Karpas-422 (cell line): ENCODE measurements at regions not wholly inside any gene's neighbourhood (a gene's known extent, or its start where the extent isn't known, plus 50 kb on each side); places are given as distances from the start of the nearest gene placed in this dataset.

Source experiments
- DNase-seq: peaks from one replicate; pipeline ENCODE4 v3.0.0-alpha.2; 2015
- H2AFZ ChIP-seq: fragments of 200-600 bp; sonication (generic); 2 replicates; pipeline ENCODE4 v1.6.1; 2014; ENCODE audit warnings: antibody characterized with exemption, low read length, mixed read lengths
- H3K27ac ChIP-seq: fragments of 200-600 bp; sonication (generic); 2 replicates; pipeline ENCODE4 v1.5.1; 2014; ENCODE audit warnings: mild to moderate bottlenecking, low read length, moderate library complexity
- H3K27me3 ChIP-seq: fragments of 200-600 bp; sonication (generic); 2 replicates; pipeline ENCODE4 v1.6.1; 2014; ENCODE audit warnings: low read length, mixed read lengths
- H3K36me3 ChIP-seq: fragments of 200-600 bp; sonication (generic); 2 replicates; pipeline ENCODE4 v1.6.1; 2014; ENCODE audit warnings: low read length, mixed read lengths; ENCODE audit not compliant: insufficient read depth
- H3K4me1 ChIP-seq: fragments of 200-600 bp; sonication (generic); 2 replicates; pipeline ENCODE4 v1.6.1; 2014; ENCODE audit warnings: mild to moderate bottlenecking, low read length, mixed read lengths
- H3K4me2 ChIP-seq: fragments of 200-600 bp; sonication (generic); 2 replicates; pipeline ENCODE4 v1.6.1; 2014; ENCODE audit warnings: low read length, low read depth, mild to moderate bottlenecking; ENCODE audit not compliant: poor library complexity, severe bottlenecking
- H3K4me3 ChIP-seq: fragments of 200-600 bp; sonication (generic); 2 replicates; pipeline ENCODE4 v1.5.1; 2014; ENCODE audit warnings: mild to moderate bottlenecking, antibody characterized with exemption, low read length, mixed read lengths
- H3K79me2 ChIP-seq: fragments of 200-600 bp; sonication (generic); 2 replicates; pipeline ENCODE4 v1.6.1; 2014; ENCODE audit warnings: mild to moderate bottlenecking, low read length, mixed read lengths
- H3K9ac ChIP-seq: fragments of 200-600 bp; sonication (generic); 2 replicates; pipeline ENCODE4 v1.6.0; 2014; ENCODE audit warnings: low read length
- H3K9me2 ChIP-seq: fragments of 200-600 bp; sonication (generic), shearing (Covaris generic); replicated peaks from 2 replicates; pipeline ENCODE4 v1.6.0; 2014; ENCODE audit warnings: mild to moderate bottlenecking, low read length, moderate library complexity; ENCODE audit not compliant: insufficient read depth
- H3K9me3 ChIP-seq: fragments of 300-700, 200-600 bp; sonication (generic); 2 replicates; pipeline ENCODE4 v1.6.1; 2014; ENCODE audit warnings: low read length, mixed read lengths
- H4K20me1 ChIP-seq: fragments of 200-600 bp; sonication (generic); 2 replicates; pipeline ENCODE4 v1.6.1; 2014; ENCODE audit warnings: mild to moderate bottlenecking, antibody characterized with exemption, low read length, low read depth; ENCODE audit not compliant: insufficient read depth

DNA sequence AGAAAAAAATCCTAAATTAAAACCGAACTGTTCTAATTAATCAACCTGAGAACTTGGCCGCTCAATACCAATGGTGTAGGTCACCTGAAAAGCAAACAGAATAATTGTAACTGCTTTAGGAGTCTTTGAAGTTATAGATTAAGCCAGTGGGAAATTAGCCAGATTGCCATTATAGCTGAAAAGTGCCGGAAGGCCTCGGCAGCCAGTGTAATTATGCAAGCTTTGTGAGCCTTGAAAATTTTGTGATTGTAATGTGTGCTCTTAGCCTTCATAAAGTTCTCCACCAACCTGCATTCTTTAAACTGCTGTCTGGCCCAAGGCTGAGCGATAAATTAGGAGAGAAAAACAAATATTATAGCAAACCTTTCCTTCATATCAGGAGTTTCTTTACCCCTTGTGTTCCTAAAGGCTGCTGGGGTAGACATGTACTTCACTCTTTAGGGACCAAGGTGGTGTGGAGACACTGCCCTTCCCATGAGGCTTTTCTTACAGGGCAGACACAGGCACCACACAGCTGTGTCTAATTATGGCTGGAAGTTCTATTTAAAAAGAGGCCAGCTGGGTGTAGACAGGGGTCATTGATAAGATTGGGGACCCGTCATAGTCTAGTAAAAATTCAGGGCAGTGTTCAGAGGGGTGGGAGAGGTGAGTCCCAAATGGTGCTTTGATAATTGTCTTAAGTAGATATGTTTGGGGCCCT, 991.2 kb downstream of the FLRT2 start:
- Histone ChIP-seq H3K27ac (no peak overlapping the region), H3K79me2 (no peaks in the 10 kb centered on the region), H3K9ac (no peak overlapping the region), H3K9me2 (no peaks in the 10 kb centered on the region), H3K4me3 (no peak overlapping the region), H4K20me1 (no peaks in the 10 kb centered on the region), H3K4me2 (no peak overlapping the region), H3K4me1 (no peaks in the 10 kb centered on the region), H3K36me3 (no peaks in the 10 kb centered on the region), H2AFZ (no peak overlapping the region), H3K9me3 (no peaks in the 10 kb centered on the region), H3K27me3 (no peaks in the 10 kb centered on the region)
- DNase-seq: no peak

DNA sequence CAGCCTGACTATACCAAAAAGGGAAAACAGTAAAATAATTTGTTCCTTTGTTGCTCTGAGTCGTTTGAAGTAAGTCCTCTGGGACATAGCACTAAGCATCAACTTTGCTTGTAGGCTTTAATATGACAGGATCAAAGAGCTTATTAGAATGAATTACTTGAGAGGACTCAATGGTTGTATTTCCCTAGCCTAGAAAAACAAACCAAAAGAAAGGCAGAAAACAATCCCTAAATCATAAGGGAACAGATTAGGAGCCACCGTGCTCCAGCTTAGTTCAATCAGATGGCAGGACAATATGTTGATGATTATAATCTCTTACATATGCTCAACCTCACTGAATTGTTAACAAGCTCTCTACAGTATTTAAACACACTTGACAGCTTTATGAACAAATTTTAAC, 988.4 kb downstream of the FLRT2 start:
- Histone ChIP-seq H2AFZ (no peak overlapping the region), H3K4me3 (no peak overlapping the region), H3K79me2 (no peaks in the 10 kb centered on the region), H3K4me1 (no peaks in the 10 kb centered on the region), H3K27me3 (no peaks in the 10 kb centered on the region), H3K9me3 (no peaks in the 10 kb centered on the region), H3K4me2 (no peak overlapping the region), H3K27ac (no peak overlapping the region), H3K9ac (no peak overlapping the region), H3K9me2 (no peaks in the 10 kb centered on the region), H3K36me3 (no peaks in the 10 kb centered on the region), H4K20me1 (no peaks in the 10 kb centered on the region)
- DNase-seq: no peak

DNA sequence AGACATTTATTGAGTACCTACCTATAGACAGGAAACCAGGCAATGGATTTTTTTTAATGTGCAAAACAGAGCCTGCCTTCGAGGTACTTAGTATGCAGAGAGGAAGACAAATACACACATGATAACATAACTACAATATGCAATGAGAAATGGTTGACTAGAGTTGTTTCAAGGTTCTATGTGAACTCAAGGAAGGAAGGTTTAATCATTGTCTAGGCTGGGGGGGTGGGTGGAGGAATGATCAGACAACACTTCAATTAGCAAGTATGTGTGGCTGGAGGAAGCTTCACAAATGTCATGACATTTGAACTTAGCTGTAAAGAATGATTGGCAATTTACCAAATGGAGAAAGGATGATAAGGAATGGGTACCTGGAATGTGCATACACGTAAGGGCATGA, 985.3 kb downstream of the FLRT2 start:
- H3K9me2 ChIP-seq: no peaks in the 10 kb centered on the region
- H3K4me3 ChIP-seq: no peak overlapping the region
- H3K36me3 ChIP-seq: no peaks in the 10 kb centered on the region
- H3K4me2 ChIP-seq: no peak overlapping the region
- no peaks in the 10 kb centered on the region for H3K9me3 ChIP-seq
- no peak overlapping the region for H2AFZ ChIP-seq
- H3K9ac ChIP-seq: no peak overlapping the region
- H3K27me3 ChIP-seq: no peaks in the 10 kb centered on the region
- H4K20me1 ChIP-seq: no peaks in the 10 kb centered on the region
- no peak for DNase-seq
- no peaks in the 10 kb centered on the region for H3K4me1 ChIP-seq
- H3K27ac ChIP-seq: no peak overlapping the region
- H3K79me2 ChIP-seq: no peaks in the 10 kb centered on the region

DNA sequence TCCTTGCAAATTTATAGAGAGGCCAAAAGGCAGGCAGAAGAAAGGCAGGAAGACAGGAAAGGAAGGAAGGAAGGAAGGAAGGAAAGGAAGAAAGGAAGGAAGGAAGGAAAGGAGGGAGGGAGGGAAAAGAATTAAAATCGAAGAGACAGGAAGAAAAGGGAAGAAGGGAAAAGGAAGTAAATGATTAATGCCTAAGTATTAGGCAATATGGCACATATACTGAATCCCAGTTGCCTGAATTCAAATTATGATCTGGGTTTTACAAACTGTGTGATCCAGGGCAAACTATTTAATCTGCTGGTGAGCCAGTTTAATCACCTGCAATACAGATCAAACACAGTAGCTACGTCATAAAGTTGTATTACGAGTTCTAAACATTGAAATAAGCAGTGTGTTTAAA, 983.6 kb downstream of the FLRT2 start:
- Histone ChIP-seq H3K9me3 (no peaks in the 10 kb centered on the region), H3K27me3 (no peaks in the 10 kb centered on the region), H3K27ac (no peak overlapping the region), H3K4me3 (no peak overlapping the region), H3K79me2 (no peaks in the 10 kb centered on the region), H2AFZ (no peak overlapping the region), H3K4me2 (no peak overlapping the region), H4K20me1 (no peaks in the 10 kb centered on the region), H3K9ac (no peak overlapping the region), H3K9me2 (no peaks in the 10 kb centered on the region), H3K36me3 (no peaks in the 10 kb centered on the region), H3K4me1 (no peaks in the 10 kb centered on the region)
- DNase-seq: no peak

DNA sequence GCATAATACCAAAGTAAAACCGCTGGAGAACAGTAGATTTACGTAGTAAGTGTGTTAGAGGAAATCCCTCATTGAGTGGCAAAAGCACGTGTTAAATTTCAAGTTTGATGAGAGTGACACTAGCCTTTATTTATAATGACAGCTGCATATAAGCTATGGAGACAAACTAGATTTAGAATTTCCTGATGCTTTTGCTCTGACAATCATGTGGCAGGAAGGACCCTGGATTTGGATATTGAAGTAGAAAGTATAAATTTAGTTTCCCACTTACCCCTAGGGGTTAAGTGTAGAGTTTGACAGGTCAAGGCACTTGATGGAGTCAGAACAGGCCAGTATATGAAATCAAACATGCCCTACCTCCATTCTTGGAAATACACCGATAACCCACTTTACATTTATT, 983.1 kb downstream of the FLRT2 start:
- Histone ChIP-seq H3K27ac (no peak overlapping the region), H3K4me2 (no peak overlapping the region), H3K27me3 (no peaks in the 10 kb centered on the region), H3K4me3 (no peak overlapping the region), H2AFZ (no peak overlapping the region), H4K20me1 (no peaks in the 10 kb centered on the region), H3K9ac (no peak overlapping the region), H3K4me1 (no peaks in the 10 kb centered on the region), H3K79me2 (no peaks in the 10 kb centered on the region), H3K36me3 (no peaks in the 10 kb centered on the region), H3K9me2 (no peaks in the 10 kb centered on the region), H3K9me3 (no peaks in the 10 kb centered on the region)
- no peak for DNase-seq

DNA sequence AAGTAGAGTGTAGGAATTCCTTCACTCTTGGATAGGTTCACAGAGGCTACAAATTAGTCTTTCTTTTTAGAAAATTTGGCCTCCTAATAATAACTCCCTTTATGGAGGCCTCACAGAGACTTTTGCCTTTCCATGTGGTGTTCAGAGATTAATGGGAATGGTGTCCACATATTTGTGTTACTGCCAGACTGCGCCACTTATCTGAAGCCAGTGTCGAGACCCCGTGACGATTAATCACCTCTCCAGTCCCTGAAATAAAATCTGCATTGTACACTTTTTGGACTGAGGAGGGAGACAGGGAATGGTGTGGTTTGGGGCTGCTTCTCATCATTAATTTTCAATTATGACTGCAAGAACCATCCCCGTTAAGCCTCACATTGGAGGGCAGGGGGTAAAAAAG, 980.5 kb downstream of the FLRT2 start:
- no peaks in the 10 kb centered on the region for H4K20me1 ChIP-seq
- no peaks in the 10 kb centered on the region for H3K27me3 ChIP-seq
- no peak overlapping the region for H3K27ac ChIP-seq
- no peaks in the 10 kb centered on the region for H3K36me3 ChIP-seq
- H3K79me2 ChIP-seq: no peaks in the 10 kb centered on the region
- H3K9me2 ChIP-seq: no peaks in the 10 kb centered on the region
- H3K4me1 ChIP-seq: no peaks in the 10 kb centered on the region
- H3K4me3 ChIP-seq: no peak overlapping the region
- H3K9me3 ChIP-seq: no peaks in the 10 kb centered on the region
- H3K9ac ChIP-seq: no peak overlapping the region
- DNase-seq: no peak
- H2AFZ ChIP-seq: no peak overlapping the region
- H3K4me2 ChIP-seq: no peak overlapping the region

DNA sequence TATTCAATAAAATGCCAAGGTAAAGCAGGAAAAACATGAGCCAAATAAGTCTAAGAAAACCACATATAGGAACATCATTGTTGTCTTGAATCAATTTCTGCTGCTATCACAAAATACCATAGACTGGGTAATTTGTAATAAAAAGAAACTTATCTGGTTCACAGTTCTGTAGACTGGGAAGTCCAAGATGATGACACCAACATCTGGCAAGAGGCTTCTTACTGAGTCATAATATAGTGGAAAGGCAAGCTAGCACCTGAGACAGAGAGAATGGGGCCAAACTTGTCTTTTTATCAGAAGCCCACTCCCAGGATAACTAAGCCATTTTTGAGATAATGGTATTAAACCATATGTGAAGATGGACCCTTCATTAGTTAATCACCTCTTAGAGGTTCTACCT, 975.9 kb downstream of the FLRT2 start:
- Histone ChIP-seq H3K27ac (no peak overlapping the region), H3K4me2 (no peak overlapping the region), H3K27me3 (no peaks in the 10 kb centered on the region), H3K79me2 (no peaks in the 10 kb centered on the region), H2AFZ (no peak overlapping the region), H3K9me3 (no peaks in the 10 kb centered on the region), H3K9me2 (no peaks in the 10 kb centered on the region), H3K9ac (no peak overlapping the region), H3K4me3 (no peak overlapping the region), H3K4me1 (no peaks in the 10 kb centered on the region), H4K20me1 (no peaks in the 10 kb centered on the region), H3K36me3 (no peaks in the 10 kb centered on the region)
- no peak for DNase-seq

DNA sequence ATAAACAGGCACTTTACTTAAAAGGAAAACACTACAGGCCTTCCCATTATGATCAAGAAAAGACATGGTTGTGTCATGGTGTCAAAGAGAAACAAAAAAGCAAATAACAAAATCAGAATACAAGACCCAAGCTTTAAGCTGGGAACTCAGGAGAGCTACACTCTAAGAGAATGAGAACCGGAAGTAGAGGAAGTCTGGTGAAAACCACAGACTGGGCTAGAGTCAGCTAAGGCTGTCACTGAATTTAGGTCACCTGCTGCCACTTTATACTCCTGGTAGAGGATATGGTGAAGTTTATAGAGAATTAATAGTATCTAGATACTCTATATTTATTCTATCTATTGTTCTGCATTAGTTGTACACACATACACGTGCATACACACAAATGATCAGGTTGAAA, 971.7 kb downstream of the FLRT2 start:
- Histone ChIP-seq H3K9me3 (no peaks in the 10 kb centered on the region), H3K4me1 (no peaks in the 10 kb centered on the region), H2AFZ (0 out of 2 replicates have a peak overlapping the region, but pooled peaks have one; percentile 42), H3K9me2 (no peaks in the 10 kb centered on the region), H3K27me3 (no peaks in the 10 kb centered on the region), H3K27ac (no peak overlapping the region), H3K4me3 (no peak overlapping the region), H3K9ac (no peak overlapping the region), H4K20me1 (no peaks in the 10 kb centered on the region), H3K79me2 (no peaks in the 10 kb centered on the region), H3K36me3 (no peaks in the 10 kb centered on the region), H3K4me2 (no peak overlapping the region)
- no peak for DNase-seq

DNA sequence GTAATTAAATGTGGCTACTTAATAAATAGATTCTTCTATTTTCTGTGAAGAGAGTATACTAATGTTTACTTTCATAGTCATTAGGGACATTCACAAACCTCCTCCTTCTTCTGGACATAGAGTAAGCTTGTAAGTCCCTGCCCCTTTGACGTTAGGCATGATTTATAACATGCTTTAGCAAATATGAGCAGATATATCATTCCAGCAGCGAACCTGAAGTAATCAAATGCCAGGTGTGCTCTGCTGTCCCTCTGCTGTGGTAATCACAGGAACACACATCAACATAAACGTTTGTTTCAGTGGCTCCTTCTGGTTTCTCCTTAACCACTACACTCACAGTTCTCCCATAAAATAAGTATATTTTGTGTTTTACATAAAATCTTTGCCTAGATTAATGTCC, 961.8 kb downstream of the FLRT2 start:
- no peaks in the 10 kb centered on the region for H3K4me1 ChIP-seq
- no peak overlapping the region for H3K9ac ChIP-seq
- no peaks in the 10 kb centered on the region for H3K27me3 ChIP-seq
- no peaks in the 10 kb centered on the region for H3K9me3 ChIP-seq
- no peaks in the 10 kb centered on the region for H3K36me3 ChIP-seq
- H3K4me3 ChIP-seq: no peak overlapping the region
- DNase-seq: no peak
- no peak overlapping the region for H3K27ac ChIP-seq
- H4K20me1 ChIP-seq: no peaks in the 10 kb centered on the region
- H3K9me2 ChIP-seq: no peaks in the 10 kb centered on the region
- no peaks in the 10 kb centered on the region for H3K79me2 ChIP-seq
- H3K4me2 ChIP-seq: no peak overlapping the region
- no peak overlapping the region for H2AFZ ChIP-seq
